UCSD-AML1 (cell line): ENCODE measurements at regions not wholly inside any gene's neighbourhood (a gene's known extent, or its start where the extent isn't known, plus 50 kb on each side); places are given as distances from the start of the nearest gene placed in this dataset.
A peak's percentile ranks its signal among the peaks of the same experiment; 100 is the strongest.
"Not testable (repeated sequence)": the region's sequence is repeated elsewhere in the genome, so short reads cannot be mapped to it uniquely, and the experiment has no call there.

ENCODE experiments used
- DNase-seq: peaks from one replicate; lab custom pipeline; 2025; ENCODE audit not compliant: unreplicated experiment; lab: John Stamatoyannopoulos, UW

DNA sequence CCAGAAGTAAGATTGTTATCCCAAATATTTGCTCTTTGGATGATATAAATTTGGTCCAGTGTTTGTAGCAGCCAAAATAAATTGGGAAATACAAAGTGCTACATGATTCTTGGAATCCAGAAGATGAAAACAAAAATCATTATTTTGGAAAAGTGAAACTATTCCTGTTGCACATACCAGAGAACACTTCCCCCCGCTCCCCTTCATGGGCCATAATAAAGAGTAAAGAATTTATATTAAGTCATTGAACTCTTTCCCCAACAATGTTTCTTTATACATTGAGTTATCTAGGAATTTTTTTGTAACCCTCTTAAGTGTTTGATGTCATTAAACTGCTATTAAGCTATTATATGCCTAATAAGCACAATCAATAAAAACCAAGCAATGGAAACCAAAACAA, 490.4 kb upstream of the HS3ST5 start:
- DNase-seq, result no peak

DNA sequence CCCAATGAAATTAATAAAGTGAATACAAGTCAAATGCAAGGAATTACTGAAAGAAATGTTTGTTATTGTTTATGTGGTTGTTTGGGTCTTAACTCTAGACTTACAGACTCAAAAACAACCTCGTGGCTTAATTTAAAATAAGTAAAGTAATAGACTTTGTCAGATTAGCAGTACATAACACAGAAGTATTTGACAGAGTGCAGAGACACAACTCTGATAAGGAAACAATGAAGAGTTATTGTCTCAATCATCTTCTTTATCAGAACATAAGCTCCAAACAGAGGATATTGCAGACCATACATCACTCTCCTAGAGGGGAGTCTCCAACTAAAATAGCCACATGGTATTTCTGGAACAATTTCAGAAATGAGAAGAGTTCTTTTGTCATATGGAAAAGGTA, 487.7 kb upstream of the HS3ST5 start:
- no peak for DNase-seq

DNA sequence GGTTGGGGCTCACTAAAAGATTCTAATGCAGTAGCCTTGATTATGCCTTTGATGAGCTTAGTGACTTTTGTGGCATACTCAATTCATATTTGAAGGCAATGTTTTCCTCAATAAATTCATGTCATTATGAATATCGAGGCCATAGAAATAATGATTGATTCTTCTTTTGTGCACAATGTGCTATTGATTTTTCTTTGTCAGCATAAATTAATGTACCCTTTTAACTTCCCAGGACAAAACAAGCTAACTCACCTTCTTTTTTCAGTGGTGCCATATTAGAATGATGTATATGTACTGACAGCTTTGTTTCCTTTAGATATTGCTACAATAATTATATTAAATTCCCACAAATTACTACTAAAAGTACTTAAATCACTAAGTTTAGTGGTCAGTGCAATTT, 484.3 kb upstream of the HS3ST5 start:
- no peak for DNase-seq

DNA sequence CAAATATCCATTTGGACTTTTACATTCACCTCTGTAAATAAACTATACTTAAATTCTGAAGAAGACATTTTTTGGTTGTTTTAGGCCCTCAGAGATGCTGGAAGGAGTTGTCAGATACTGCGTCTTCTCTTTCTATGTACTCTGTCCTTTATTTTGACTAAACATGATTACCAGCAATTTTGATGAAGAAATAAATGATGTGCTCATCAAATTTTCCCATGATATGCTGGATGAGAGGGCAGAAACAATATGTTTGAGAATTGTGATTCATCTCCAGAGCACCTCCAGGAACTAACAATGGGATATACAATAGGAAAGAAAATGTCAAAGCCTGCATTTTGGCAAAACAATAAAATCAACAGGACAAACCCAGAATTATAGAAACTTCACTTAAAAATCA, 481.6 kb upstream of the HS3ST5 start:
- DNase-seq, result no peak

DNA sequence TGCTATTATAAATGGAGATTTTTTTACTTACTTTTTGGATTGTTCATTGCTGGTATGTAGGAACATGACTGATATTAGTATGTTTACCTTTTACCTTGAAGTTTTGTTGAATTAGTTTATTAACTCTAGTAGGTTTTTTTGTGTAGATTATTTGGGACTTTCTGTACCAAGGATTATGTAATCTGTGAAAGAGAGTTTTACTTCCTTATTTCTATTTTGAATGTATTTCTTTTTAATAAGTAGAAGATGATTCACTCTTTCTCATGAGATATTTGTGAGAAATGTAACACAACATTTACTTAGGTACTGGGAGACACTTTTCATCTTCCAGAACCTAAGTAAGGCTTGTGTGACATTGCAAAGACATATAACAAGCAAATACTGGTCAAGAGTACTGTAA, 473.9 kb upstream of the HS3ST5 start:
- DNase-seq, result no peak

DNA sequence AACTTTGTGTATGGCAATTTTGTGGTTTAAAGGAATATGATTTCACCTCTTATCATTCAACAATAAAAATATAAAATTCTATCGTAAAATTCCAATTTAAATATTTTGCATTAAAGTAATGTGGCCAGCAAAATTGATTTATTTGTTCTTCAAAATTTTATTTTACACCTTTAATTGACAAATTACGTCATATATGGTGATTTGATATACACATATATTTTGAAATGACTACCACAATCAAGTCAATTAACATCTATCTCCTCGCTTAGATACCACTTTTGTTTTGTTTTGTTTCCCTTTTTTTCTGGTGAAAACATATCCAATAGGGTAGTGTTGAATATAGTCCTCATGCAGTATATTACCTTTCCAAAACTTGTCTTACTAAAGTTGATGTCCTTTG, 467.6 kb upstream of the HS3ST5 start:
- no peak for DNase-seq

DNA sequence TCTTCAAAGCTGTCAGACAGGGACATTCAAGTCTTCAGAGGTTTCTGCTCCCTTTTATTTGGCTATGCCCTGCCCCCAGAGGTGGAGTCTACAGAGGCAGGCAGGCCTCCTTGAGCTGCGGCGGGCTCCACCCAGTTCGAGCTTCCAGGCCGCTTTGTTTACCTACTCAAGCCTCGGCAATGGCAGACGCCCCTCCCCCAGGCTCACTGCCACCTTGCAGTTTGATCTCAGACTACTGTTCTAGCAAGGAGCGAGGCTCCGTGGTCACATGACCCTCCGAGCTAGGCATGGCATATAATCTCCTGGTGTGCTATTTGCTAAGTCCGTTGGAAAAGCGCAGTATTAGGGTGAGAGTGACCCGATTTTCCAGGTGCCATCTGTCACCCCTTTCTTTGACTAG, 462.6 kb upstream of the HS3ST5 start:
- DNase-seq, result not testable (repeated sequence)

DNA sequence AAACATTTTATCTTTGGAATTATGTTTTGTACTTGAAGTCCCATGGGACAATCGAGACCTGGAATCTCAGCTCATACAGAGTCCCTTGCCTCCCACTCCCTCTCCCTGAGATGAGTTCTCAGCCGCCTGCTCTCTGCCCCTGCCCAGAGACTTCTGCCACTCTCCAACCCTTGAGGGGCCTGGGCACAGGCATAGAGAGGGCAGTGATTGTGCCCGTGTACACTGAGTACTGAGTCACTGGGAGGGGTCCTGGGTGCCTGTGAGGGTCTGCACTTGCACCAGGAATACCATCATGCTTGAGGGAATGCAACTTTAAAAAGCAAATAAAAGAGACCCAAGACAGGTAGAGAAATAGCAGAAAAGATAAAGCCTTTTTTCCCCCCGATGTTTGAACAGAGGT, 453.8 kb upstream of the HS3ST5 start:
- DNase-seq, result no peak

DNA sequence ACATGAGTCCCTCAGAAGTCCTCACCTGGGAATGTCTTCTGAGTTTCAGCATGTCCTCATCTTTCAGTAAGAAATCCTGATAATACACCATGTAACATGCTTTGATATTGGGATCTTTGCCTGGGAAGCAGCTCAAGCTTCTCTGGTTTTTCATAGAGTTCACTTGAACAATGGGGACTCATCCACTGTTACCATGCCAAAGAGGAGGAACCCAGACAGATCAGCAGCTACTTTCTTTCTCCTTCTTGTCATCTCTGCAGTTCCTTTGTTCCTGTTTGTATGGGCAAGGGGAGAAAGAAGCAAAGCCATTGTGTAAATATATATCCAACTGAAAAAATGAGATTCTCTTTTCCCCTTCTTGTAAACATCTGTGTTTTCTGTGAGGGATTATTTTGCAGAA, 450.6 kb upstream of the HS3ST5 start:
- DNase-seq, result no peak

DNA sequence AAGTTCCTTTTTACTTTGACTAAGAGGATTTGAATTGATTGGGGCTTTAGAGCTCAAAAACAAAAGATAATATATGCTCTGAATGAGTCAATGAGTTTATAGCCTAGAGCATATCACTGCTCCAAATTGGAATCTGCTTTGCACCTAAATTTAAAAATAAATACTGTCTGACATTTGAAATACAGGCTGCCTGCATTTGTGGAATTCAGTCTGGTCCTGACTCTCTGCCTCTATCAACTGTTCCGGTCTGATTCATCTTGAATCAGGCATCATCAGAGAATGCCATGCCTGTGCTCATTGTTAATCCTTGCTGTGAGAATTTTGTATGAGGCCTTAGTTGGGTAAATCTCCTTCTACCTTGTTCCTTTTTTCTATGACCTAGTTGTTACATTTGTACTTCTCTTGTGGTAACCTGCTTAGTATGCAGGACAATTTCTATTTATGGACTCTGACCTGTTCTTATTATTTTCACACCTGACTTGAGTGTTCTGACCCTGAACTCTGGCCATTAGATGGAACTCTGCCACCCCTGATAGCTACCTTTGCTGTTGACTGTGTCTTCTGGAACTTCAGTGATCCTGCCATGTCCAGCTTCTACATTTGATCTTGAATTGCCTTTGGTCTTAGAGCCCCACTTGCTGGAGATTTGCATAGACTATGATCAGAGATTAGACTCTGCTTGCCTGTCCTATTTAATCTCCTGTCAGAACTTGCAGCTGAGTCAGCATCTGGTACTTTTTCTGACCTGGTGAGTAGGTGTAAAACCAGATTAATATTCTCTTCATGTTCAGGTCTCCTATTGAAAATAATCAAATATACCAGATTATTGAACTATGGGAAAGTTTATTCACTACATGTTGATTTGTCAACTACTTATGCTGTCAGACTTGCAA, 442.7 kb upstream of the HS3ST5 start:
- DNase-seq, result no peak

DNA sequence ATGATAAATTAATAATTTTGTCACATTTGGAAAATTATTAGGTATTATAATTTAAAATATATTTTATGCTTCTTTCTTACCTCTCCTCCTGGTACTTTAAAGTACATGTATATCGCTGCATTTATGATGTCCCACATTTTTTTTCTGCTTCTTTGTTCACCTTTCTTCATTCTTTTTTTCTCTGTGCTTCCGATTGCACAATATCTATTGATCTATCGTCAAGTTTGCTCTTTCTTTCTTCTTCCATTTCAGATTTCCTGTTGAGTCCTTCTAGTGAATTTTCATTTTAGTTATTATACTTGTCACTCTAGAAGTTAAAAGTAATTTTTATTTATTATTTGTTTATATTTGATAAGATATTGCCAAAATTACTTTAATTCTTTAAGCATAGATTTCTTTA, 441.0 kb upstream of the HS3ST5 start:
- no peak for DNase-seq

DNA sequence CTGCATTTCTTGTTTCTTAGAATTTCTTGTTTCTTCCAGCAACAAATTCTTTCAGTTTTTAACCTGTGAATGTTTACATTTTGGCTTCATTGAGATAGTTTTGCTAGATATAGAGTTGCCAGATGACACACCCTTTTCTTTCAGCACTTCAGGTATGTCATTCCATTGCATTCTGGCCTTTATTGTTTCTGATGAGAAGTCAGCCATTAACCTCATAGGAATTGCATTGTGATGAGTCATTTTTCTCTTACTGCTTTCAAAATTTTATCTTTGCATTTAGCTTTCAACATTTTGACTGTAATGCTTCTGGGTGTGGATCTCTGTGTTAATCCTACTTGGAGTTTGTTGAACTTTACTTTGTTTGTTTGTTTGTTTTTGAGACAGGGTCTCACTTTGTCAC, 440.3 kb upstream of the HS3ST5 start:
- no peak for DNase-seq

DNA sequence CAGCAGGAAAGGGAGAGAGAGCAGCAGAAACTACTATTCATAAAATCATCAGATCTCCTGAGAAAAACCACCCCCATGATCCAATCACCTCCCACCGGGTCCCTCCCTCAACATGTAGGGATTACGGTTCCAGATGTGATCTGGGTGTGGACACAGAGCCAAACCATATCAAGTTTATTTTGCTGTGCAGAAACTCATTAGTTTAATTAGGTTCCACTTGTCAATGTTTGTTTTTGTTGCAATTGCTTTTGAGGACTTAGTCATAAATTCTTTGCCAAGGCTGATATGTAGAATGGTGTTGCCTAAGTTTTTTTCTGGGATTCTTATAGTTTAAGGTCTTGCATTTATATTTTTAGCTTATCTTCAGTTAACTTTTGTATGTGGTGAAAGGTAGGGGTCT, 422.0 kb upstream of the HS3ST5 start:
- no peak for DNase-seq

DNA sequence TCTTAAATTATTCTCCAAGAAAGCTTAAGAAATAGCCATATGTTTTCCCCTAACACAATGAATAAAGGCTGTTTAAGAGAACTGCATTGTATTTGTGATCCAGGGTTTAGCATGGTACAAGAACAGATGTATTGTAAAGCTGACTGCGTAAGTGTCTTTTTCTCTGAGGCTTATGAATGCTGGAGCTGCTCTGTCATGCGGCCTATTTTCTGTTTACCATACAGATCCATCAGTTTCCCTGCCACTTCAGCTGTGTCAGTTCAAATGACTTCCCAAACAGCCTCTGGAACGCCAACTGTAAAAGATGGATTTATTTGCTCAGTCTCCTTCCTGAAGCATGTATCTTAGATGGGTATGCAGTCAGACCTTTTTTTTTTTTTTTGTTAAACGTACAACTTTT, 419.3 kb upstream of the HS3ST5 start:
- no peak for DNase-seq

DNA sequence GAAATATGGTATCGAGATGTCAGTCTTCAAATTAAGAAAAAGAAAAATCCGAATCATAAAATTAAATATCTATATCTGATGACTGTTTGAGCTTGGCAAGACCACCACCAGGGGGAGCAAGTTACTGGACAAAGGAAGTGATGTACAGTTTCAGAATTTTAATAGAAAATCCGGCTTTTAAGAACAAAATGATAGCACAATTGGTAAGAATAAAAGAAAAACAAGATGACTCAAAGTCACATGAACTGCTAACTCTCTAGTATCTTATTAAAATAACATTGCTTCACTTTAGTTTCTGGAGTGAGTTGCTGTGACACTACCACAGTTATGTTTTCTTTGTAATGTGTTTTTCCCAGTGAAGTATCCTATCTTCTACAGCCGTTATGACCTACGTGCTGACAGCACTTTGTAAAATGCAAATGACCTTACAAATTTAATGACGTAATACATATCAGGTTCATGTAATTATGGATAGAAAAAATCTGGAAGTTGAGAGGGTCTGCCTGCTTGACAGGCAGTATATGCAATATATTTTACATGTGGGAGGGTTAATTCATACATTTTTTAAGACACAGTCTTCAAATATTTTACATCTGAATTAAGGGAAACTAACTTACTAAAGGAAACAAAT, 405.3 kb upstream of the HS3ST5 start:
- peak; percentile 6 for DNase-seq

DNA sequence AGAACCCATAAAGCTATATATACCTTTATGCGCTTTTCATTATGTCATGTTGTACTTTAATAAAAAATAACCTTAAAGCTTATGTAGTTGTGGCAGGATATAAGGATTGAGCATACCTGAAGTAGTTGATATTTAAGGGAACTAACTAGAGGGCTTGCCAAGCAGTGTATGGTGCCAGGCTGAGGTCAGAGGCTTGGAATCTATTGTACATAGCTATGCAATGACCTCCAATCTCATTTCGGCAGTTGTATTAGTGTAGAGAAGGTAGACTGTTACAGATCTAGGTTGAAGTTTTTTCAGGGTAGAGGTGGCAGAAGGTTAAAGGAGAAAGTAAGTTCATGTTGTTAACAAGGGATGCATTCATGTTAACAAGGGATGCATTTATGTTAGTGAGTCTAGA, 397.7 kb upstream of the HS3ST5 start:
- no peak for DNase-seq

DNA sequence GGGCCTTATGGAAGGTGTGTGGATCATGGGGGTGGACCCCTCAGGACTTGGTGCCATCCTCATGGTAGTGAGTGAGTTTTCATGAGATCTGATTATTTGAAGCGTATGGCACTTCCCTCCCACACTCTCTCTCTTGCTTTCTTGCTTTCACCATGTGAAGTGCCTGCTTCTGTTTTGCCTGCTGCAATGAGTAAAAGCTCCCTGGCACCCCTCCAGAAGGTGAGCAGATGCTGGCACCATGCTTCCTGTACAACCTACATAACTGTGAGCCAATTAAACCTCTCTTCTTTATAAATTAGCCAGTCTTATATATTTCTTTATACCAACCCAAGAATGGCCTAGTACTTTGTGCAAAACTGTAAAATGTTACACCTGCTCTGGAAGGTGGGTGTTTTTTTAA, 396.8 kb upstream of the HS3ST5 start:
- no peak for DNase-seq

DNA sequence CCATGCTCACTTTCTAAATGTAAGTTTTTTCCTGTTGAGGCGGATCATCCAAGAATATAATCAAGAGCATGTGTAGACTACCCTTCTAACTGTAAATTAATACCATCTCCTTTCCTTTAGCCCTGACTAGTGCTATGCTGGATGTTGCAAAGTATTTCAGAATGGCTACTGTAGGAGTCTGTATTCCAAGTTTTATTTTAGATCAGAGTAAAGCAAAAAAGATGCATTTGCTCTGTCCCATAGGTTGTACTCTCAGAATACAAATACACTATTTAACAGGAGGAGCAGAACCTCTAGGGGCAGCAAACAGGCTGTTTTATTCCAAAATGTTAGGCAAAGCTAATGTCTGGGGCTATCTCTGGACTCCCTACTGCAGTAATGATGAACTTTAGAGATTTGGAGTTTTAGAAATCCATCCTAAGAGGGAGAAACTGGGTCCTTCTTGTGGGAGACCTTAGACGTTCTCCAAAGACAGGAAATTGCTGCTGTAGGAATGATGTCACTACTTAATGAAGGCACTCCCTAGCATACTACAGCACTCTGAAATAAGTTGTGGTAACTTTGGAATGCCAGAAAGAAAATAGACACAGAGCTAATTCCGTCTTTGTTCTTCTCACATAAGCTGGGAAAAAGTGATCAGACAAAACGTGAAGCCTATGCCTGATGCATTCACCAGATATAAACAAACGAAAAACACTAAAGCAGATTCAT, 392.4 kb upstream of the HS3ST5 start:
- no peak for DNase-seq

DNA sequence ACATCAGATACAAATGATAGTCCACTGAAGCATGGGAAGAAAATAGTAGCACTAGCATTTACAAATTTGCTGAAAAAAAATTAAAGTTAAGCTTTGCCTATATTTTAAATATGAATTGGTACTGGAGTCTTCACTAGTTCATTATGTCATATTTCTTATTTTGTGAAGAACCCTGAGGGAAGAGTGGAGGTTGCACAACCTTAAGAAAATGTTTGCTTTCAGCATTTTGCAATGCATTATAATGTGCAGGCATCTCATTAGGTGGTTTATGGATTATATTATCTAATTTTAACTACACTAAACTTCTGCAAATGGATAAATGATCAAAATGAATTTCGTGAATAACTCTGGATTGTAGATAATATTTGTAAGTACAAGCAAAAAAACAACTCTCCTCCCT, 390.8 kb upstream of the HS3ST5 start:
- no peak for DNase-seq

DNA sequence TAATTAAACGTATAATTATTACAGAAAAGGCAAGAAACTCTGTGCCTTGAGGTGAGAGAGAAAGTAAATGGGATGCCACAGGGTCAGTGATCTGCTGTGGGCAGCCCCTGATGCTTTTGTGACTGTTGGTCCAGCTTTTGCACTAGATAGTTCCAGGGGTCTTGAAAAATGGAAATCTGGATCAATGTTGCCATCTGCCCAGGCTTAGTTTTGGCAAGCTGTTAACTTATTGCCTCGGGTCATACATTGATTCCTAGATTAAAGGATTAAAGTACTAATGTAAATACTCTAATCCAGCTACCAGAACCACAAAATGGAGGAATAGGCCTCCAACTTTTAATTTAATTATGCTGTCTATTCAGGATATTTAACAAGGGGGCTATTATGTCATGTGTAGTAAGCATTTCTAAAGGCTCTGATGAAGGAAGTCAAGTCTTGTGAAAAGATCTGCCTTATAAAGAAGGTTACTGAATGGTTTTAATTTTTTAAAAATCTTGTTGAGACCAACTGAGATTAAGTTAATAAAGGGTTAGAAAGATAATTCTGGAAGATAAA, 376.0 kb upstream of the HS3ST5 start:
- DNase-seq, result no peak

DNA sequence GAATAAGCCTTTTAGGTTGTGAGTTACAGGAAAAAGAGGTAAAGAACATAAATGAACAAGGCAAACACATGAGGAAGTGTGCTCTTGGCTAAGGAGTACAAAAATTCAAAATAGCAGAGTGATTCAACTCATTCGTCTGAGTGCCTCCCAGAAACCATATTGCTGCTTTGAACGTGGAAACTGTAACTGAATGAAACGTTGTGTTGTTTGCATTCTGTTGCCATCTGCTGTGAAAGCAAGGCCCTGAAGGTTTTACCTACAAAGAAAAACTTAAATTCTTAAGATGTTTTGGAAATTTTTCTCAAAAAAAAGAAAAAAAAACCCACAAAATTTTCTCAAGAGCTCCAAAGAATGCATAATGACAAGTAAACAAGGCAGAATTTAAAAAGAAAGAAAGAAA, 375.4 kb upstream of the HS3ST5 start:
- no peak for DNase-seq
